ENCODE measurements at regions not wholly inside any gene's neighbourhood (a gene's known extent, or its start where the extent isn't known, plus 50 kb on each side); places are given as distances from the start of the nearest gene placed in this dataset.

DNA sequence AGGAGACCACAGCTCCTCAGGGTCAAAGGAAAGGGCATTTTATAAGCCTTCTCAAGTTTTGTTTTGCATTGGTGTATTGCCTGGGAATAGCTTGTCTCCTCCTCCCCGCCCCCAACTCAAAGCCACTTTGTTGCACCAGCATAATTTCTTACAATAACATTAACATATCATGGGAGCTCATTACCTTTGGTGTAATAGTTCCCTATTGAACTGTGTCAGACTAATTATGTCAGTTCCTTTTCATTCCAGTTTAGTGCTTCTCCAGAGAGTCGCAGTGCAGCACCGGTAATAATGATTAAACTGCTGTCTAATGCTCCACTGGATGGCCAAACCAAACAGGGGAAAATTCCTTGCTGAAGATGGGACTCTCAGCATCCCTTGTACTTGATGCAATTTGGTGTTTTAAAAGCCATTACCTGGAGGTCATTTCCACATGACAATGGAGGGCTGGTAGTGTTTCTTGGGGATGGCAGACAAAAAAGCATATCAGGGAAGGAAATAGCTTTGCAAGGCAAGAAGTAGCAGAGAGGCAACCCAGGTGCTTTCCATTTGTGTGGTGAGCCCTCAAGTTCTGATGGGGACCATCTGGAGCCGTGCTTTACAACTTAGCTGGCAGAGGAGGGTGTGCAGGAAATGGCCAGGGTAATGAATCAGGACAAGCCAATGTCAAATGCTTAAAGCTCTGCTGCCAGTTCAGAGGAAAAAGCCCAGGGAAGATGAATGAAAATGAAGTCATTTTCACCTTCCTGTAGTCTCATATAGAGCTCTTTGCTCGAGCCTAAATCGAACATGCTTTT is 91.5 kb upstream of the NLRP1 start:
- Histone ChIP-seq H3K27ac (no peak overlapping the region), H3K4me3 (no peak overlapping the region), H3K4me1 (replicated peaks) (no peaks in the 10 kb centered on the region), H3K27me3 (replicated peaks; ENCODE audit: insufficient read depth) (no peaks in the 10 kb centered on the region), H3K36me3 (no peaks in the 10 kb centered on the region), H3K9me3 (no peaks in the 10 kb centered on the region)
- DNase-seq (ENCODE audit: low spot score), result no peak
- intact Hi-C loops (cut with DNase I), result no loop called here
- WGBS, result 28% methylated on average over 6 of the region's 6 CpGs
- TF ChIP-seq, protein P1, sequence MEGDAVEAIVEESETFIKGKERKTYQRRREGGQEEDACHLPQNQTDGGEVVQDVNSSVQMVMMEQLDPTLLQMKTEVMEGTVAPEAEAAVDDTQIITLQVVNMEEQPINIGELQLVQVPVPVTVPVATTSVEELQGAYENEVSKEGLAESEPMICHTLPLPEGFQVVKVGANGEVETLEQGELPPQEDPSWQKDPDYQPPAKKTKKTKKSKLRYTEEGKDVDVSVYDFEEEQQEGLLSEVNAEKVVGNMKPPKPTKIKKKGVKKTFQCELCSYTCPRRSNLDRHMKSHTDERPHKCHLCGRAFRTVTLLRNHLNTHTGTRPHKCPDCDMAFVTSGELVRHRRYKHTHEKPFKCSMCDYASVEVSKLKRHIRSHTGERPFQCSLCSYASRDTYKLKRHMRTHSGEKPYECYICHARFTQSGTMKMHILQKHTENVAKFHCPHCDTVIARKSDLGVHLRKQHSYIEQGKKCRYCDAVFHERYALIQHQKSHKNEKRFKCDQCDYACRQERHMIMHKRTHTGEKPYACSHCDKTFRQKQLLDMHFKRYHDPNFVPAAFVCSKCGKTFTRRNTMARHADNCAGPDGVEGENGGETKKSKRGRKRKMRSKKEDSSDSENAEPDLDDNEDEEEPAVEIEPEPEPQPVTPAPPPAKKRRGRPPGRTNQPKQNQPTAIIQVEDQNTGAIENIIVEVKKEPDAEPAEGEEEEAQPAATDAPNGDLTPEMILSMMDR (IDR thresholded peaks at IDR 0.05), result no peak
- no peak for TF ChIP-seq POLR2A (IDR thresholded peaks at IDR 0.05)
- no peak for TF ChIP-seq POLR2AphosphoS5 (IDR thresholded peaks at IDR 0.05)

DNA sequence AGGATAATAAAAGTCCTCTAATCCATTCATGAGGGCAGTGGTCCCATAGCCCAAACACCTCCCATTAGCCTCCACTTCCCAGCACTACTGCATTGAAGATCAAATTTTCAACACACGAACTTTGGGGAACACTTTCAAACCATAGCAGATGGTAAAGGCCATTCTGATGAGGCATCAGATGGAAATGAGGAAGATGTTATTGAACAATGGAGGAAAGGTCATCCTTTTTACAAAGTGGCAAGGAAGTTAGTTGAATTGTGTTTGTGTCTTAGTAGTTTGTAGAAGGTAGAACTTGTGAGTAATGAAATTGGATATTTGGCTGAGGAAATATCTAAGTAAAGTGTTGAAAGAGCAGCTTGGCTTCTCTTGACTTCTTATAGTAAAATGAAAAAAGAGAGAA is 93.3 kb upstream of the NLRP1 start:
- H3K27me3 ChIP-seq (replicated peaks; ENCODE audit: insufficient read depth), result no peaks in the 10 kb centered on the region
- WGBS, result 29% methylated on average over 1 of the region's 1 CpG

DNA sequence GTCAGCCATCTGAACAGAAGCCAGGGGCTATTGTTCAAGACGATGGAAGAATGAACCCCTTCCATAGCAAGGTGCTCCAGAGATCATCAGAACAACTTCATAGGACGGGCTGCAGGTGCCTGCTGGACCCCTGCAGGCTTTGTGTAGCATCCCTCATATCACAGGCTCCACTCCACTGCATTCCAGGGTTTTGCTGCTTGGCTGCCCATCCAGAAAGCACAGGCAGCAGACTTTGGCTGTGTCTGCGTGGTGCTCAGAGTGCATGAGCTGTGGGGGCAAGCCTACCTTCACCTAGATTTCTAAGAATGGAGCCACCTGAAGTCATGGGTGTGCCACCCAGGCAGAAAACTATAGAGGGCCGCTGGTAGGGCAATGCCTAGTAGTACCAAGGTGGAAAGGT is 93.9 kb upstream of the NLRP1 start:
- H3K4me1 ChIP-seq (replicated peaks), result no peaks in the 10 kb centered on the region
- no peaks in the 10 kb centered on the region for H3K36me3 ChIP-seq
- H3K27me3 ChIP-seq (replicated peaks; ENCODE audit: insufficient read depth), result no peaks in the 10 kb centered on the region
- intact Hi-C loops (cut with DNase I), result no loop called here
- DNase-seq (ENCODE audit: low spot score), result no peak
- H3K9me3 ChIP-seq, result no peaks in the 10 kb centered on the region
- WGBS, result 67% methylated on average over 4 of the region's 4 CpGs
- H3K27ac ChIP-seq, result no peak overlapping the region
- TF ChIP-seq POLR2AphosphoS5 (IDR thresholded peaks at IDR 0.05), result no peak
- no peak overlapping the region for H3K4me3 ChIP-seq

More for the DNA sequence above, 93.3 kb upstream of the NLRP1 start:
- Histone ChIP-seq H3K27ac (no peak overlapping the region), H3K36me3 (no peaks in the 10 kb centered on the region), H3K4me1 (replicated peaks) (no peaks in the 10 kb centered on the region), H3K9me3 (no peaks in the 10 kb centered on the region), H3K4me3 (no peak overlapping the region)
- no peak for DNase-seq (ENCODE audit: low spot score)
- TF ChIP-seq POLR2A (IDR thresholded peaks at IDR 0.05) (no peak), POLR2AphosphoS5 (IDR thresholded peaks at IDR 0.05) (no peak)
- TF ChIP-seq, protein P1 (IDR thresholded peaks at IDR 0.05), result no peak
- intact Hi-C loops (cut with DNase I), result no loop called here

DNA sequence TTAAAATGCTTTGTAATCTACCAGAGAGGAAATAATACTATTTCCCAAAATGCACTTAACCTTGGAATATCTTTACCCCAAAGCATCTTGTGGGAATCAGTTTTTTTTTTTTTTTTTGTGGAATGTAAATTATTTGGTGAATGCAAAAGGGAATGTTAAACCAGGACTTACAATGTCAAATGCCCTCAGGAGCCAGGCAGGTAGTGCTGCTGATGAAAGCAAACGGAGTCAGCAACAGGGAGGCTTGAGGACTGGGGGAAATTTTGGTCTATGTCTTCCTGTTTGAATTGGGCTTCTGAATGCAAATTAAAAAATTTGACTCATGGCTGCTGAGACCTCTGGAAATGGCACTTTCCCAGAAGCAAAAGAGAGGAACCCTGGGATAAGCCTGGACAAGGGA is 96.5 kb upstream of the NLRP1 start:
- no peaks in the 10 kb centered on the region for H3K9me3 ChIP-seq

DNA sequence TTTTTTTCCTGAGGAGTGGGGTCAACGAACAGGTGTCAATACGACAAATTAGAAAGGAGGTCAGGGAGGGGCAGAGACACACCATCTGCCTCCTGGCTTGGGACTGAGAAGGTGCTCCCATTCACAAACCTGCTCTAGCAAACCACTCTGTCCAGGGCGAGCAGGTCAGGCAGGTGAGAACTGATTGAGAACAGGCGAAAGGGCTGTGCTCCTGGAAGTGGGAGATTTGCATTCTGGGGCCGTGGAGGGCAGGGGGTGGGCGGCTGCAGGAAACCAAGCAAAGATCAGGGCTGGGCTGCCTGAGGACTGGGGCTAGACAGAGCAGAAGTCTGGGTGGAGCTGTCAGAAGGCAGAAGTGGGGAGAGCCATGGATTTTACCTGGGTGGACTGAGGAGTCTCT is 98.9 kb upstream of the NLRP1 start:
- TF ChIP-seq POLR2AphosphoS5 (IDR thresholded peaks at IDR 0.05), result no peak
- TF ChIP-seq, protein P1 (IDR thresholded peaks at IDR 0.05), result no peak
- no peak for TF ChIP-seq POLR2A (IDR thresholded peaks at IDR 0.05)
- 18% methylated on average over 6 of the region's 6 CpGs for WGBS
- H3K27me3 ChIP-seq (replicated peaks; ENCODE audit: insufficient read depth), result no peaks in the 10 kb centered on the region
- no peaks in the 10 kb centered on the region for H3K36me3 ChIP-seq
- DNase-seq (ENCODE audit: low spot score), result no peak
- intact Hi-C loops (cut with DNase I), result no loop called here
- H3K4me3 ChIP-seq, result no peak overlapping the region
- H3K27ac ChIP-seq, result no peak overlapping the region
- no peaks in the 10 kb centered on the region for H3K4me1 ChIP-seq (replicated peaks)
- no peaks in the 10 kb centered on the region for H3K9me3 ChIP-seq

More for the DNA sequence above, 96.5 kb upstream of the NLRP1 start:
- Histone ChIP-seq H3K27me3 (replicated peaks; ENCODE audit: insufficient read depth) (no peaks in the 10 kb centered on the region), H3K36me3 (no peaks in the 10 kb centered on the region), H3K4me3 (no peak overlapping the region), H3K4me1 (replicated peaks) (no peaks in the 10 kb centered on the region), H3K27ac (no peak overlapping the region)
- intact Hi-C loops (cut with DNase I), result no loop called here
- no peak for DNase-seq (ENCODE audit: low spot score)
- TF ChIP-seq POLR2AphosphoS5 (IDR thresholded peaks at IDR 0.05), result no peak
- no peak for TF ChIP-seq POLR2A (IDR thresholded peaks at IDR 0.05)
- TF ChIP-seq, protein P1 (IDR thresholded peaks at IDR 0.05), result no peak
- 31% methylated on average over 1 of the region's 1 CpG for WGBS

All from prostate gland (tissue), 2 donors.